IMR-90 (cell line): ENCODE measurements at regions not wholly inside any gene's neighbourhood (a gene's known extent, or its start where the extent isn't known, plus 50 kb on each side); places are given as distances from the start of the nearest gene placed in this dataset.
A peak's percentile ranks its signal among the peaks of the same experiment; 100 is the strongest.

Experiments
- ATAC-seq: fragments of 200-7000 bp; cut with Tn5 transposase; 2 replicates; pipeline ENCODE4 v1.9.1; 2020; ENCODE audit warnings: low read depth, mild to moderate bottlenecking, moderate library complexity
- BruUV-seq: library from RNA; stranded (reverse); fragments of 400-500 nt; replicated peaks from 2 replicates; lab custom pipeline; 2021; lab: Mats Ljungman, UMichigan
- CTCF ChIA-PET: fragments of 300-600 bp; formaldehyde crosslinking; extraction: SDS; loops from one replicate; lab custom pipeline; 2021; ENCODE audit warnings: antibody characterized with exemption; lab: Yijun Ruan, JAX
- POLR2A ChIA-PET: fragments of 300-600 bp; sonication (Branson Sonifier 250); formaldehyde crosslinking; loops from one replicate; lab custom pipeline; 2022; ENCODE audit warnings: antibody characterized with exemption; ENCODE audit not compliant: unreplicated experiment; lab: Charles Lee
- DNase-seq: peaks from one replicate; pipeline ENCODE4 v3.0.0; 2013
- H2AFZ ChIP-seq: replicated peaks from 2 replicates; pipeline ENCODE3; 2013; ENCODE audit warnings: low read length, mild to moderate bottlenecking; ENCODE audit not compliant: poor library complexity
- H2AK5ac ChIP-seq: 2 replicates; pipeline ENCODE4 v1.6.1; 2013; ENCODE audit warnings: low read depth, low read length, inconsistent platforms
- H2AK9ac ChIP-seq: replicated peaks from 2 replicates; pipeline ENCODE3; 2013; ENCODE audit warnings: mild to moderate bottlenecking, low read depth, low read length, moderate library complexity; ENCODE audit not compliant: poor library complexity
- H2BK120ac ChIP-seq: 2 replicates; pipeline ENCODE4 v1.6.1; 2013; ENCODE audit warnings: low read depth, low read length, inconsistent platforms
- H2BK15ac ChIP-seq: 3 replicates; pipeline ENCODE4 v1.6.1; 2013; ENCODE audit warnings: low read depth, low read length, inconsistent platforms
- H2BK20ac ChIP-seq: 2 replicates; pipeline ENCODE4 v1.6.1; 2013; ENCODE audit warnings: low read depth, mild to moderate bottlenecking, inconsistent platforms, low read length, moderate library complexity
- H2BK5ac ChIP-seq: 2 replicates; pipeline ENCODE4 v1.6.1; 2013; ENCODE audit warnings: mild to moderate bottlenecking, low read depth, low read length, inconsistent platforms; ENCODE audit not compliant: poor library complexity, severe bottlenecking
- H3K14ac ChIP-seq: replicated peaks from 2 replicates; pipeline ENCODE4 v1.6.1; 2013; ENCODE audit warnings: low read depth, low read length, inconsistent platforms
- H3K18ac ChIP-seq: 2 replicates; pipeline ENCODE4 v1.6.1; 2013; ENCODE audit warnings: low read depth, low read length, control low read depth
- H3K23ac ChIP-seq: 2 replicates; pipeline ENCODE4 v1.6.1; 2013; ENCODE audit warnings: low read depth, low read length, inconsistent platforms
- H3K27ac ChIP-seq: 2 replicates; pipeline ENCODE4 v1.5.1; 2013; ENCODE audit warnings: mild to moderate bottlenecking, control low read depth, low read length; ENCODE audit not compliant: insufficient read depth
- H3K27me3 ChIP-seq: 2 replicates; pipeline ENCODE4 v1.6.1; 2013; ENCODE audit warnings: low read length; ENCODE audit not compliant: control insufficient read depth, insufficient read depth
- H3K36me3 ChIP-seq: 2 replicates; pipeline ENCODE4 v1.6.1; 2013; ENCODE audit warnings: low read length, mixed read lengths; ENCODE audit not compliant: control insufficient read depth, insufficient read depth
- H3K4ac ChIP-seq: 2 replicates; pipeline ENCODE4 v1.6.1; 2013; ENCODE audit warnings: low read depth, low read length, inconsistent platforms
- H3K4me1 ChIP-seq: 2 replicates; pipeline ENCODE4 v1.6.1; 2013; ENCODE audit warnings: low read length, mixed read lengths; ENCODE audit not compliant: control insufficient read depth, insufficient read depth
- H3K4me2 ChIP-seq: 2 replicates; pipeline ENCODE4 v1.6.1; 2013; ENCODE audit warnings: low read depth, mild to moderate bottlenecking, control low read depth, low read length, moderate library complexity
- H3K4me3 ChIP-seq: 2 replicates; pipeline ENCODE4 v1.5.1; 2013; ENCODE audit warnings: low read depth, mild to moderate bottlenecking, control low read depth, low read length, moderate library complexity; ENCODE audit not compliant: insufficient read depth
- H3K56ac ChIP-seq: 2 replicates; pipeline ENCODE4 v1.6.1; 2013; ENCODE audit warnings: low read length, inconsistent platforms; ENCODE audit not compliant: insufficient read depth; ENCODE audit errors: extremely low read depth
- H3K79me1 ChIP-seq, 2 experiments: 2 replicates each; pipeline ENCODE4 v1.6.1; 2013; ENCODE audit warnings: low read length in 2 of 2, inconsistent platforms in 1 of 2, low read depth in 1 of 2
- H3K9ac ChIP-seq: 2 replicates; pipeline ENCODE4 v1.6.1; 2013; ENCODE audit warnings: low read depth, low read length, control low read depth
- H3K9me1 ChIP-seq: 2 replicates; pipeline ENCODE4 v1.6.1; 2013; ENCODE audit warnings: low read length, inconsistent platforms; ENCODE audit not compliant: insufficient read depth
- H3K9me3 ChIP-seq: 2 replicates; pipeline ENCODE4 v1.6.1; 2013; ENCODE audit warnings: low read length; ENCODE audit not compliant: control insufficient read depth, insufficient read depth
- H4K20me1 ChIP-seq: 2 replicates; pipeline ENCODE4 v1.6.1; 2013; ENCODE audit warnings: low read length, inconsistent platforms; ENCODE audit not compliant: insufficient read depth
- H4K5ac ChIP-seq: 2 replicates; pipeline ENCODE4 v1.6.1; 2013; ENCODE audit warnings: mild to moderate bottlenecking, low read depth, low read length, control low read depth
- H4K8ac ChIP-seq, 2 experiments: 2 replicates each; pipeline ENCODE4 v1.6.1; 2013; ENCODE audit warnings: low read depth in 2 of 2, low read length in 2 of 2, control low read depth in 1 of 2, inconsistent platforms in 1 of 2
- H4K91ac ChIP-seq: 2 replicates; pipeline ENCODE4 v1.6.1; 2013; ENCODE audit warnings: low read depth, low read length, inconsistent platforms; ENCODE audit not compliant: insufficient read depth
- NFE2L2 ChIP-seq: fragments of 150-350 bp; IDR thresholded peaks from 2 replicates; pipeline ENCODE4 v1.6.1; 2016; ENCODE audit warnings: low read depth, mild to moderate bottlenecking, low read length
- RFX5 ChIP-seq: IDR thresholded peaks from 2 replicates; pipeline ENCODE4 v1.8.0; 2012; ENCODE audit warnings: low read depth, mild to moderate bottlenecking, low read length, moderate library complexity
- WGBS, 2 experiments: methylation state at CpG; one replicate each; pipeline versions ENCODE4 v1.1.5 to v1.1.7; 2013; ENCODE audit warnings: missing lambda C conversion rate in 2 of 2; ENCODE audit not compliant: insufficient read length in 1 of 2; ENCODE audit errors: extremely low coverage in 2 of 2; 5-methylcytosine and 5-hydroxymethylcytosine counted together
- dilution Hi-C: fragments of 300-500 bp; cut with HindIII; formaldehyde crosslinking; loops from one replicate; pipeline ENCODE4 v1.14.3; 2018; ENCODE audit warnings: low sequenced_read_pairs; ENCODE audit not compliant: unreplicated experiment
- in situ Hi-C: fragments of 300-500 bp; cut with MboI; formaldehyde crosslinking; loops from 3 replicates; pipeline ENCODE4 v1.14.3; 2019; ENCODE audit warnings: low sequenced_read_pairs, inconsistent platforms, mixed read lengths
- intact Hi-C: fragments of 100-400 bp; cut with micrococcal nuclease; formaldehyde crosslinking; loops from 2 replicates; pipeline ENCODE4 v1.10.0; 2022

DNA sequence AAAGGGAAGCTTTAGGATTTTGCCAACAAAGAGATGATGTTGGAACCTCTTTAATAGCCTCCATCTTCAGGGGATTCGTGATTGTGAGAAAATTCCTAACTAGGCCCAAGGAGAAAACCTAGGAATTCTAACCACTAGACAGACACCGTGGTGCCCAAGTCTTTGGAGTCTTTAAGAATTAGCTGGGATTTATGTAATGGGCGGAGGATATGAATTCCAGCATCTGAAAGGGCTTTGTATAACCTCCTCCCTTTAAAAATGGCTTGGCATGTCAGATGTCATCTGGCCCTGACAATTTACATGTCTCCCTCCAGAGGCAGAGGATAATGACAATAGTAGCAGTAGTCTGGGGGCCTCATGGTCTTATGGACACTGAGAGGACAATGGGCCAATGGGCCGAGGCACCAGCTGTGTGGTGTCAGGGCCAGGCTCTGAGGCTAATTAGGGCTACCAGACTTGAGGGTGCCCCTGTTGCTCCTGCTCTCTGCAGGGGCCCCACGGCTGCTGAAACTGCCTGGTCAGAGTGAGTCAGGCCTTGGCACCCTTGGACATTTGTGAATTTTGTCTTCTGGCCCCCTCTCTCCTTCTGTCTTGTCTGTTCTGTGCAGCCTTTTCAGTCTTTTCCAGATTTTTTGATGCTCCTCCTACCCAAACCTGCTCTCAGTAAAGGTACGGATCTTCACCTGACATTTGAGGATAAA is 113.9 kb downstream of the EDN1 start:
- TF ChIP-seq NFE2L2 (peak; percentile 63; the same call in 1 of the 2 replicates), RFX5 (no peak)
- no peaks in the 10 kb centered on the region for H3K27me3 ChIP-seq
- no peak overlapping the region for H3K56ac ChIP-seq
- H3K9me3 ChIP-seq = no peaks in the 10 kb centered on the region
- peaks cover 13% of the 10 kb centered on the region for H3K4me1 ChIP-seq
- H3K4me3 ChIP-seq = no peak overlapping the region
- no TSS peak for BruUV-seq
- POLR2A ChIA-PET = no interaction called here
- WGBS, 2 experiments = 30% methylated on average over 2 of the region's 6 CpGs; no CpG with 5 or more reads in 1 of the 2 experiments
- H3K9me1 ChIP-seq = no peaks in the 10 kb centered on the region; the same call in 1 of the 2 replicates
- H2AFZ ChIP-seq = peak overlapping the region; percentile 45
- DNase-seq (peak; percentile 31), ATAC-seq (peak; percentile 40)
- no peak overlapping the region for H3K14ac ChIP-seq
- H3K36me3 ChIP-seq = no peaks in the 10 kb centered on the region
- peak overlapping the region; percentile 87 for H4K5ac ChIP-seq
- CTCF ChIA-PET = interaction anchor here (1.8 kb wide), 1 partner anchor 199 kb away, joined by 6 read pairs; no protein-coding TSS in a partner anchor
- peak overlapping the region; percentile 62 for H2BK5ac ChIP-seq
- peak overlapping the region; percentile 55; the same call in 1 of the 2 replicates for H3K4ac ChIP-seq
- H3K79me1 ChIP-seq = no peaks in the 10 kb centered on the region
- H2BK20ac ChIP-seq = peak overlapping the region; percentile 87; the same call in 1 of the 2 replicates
- no peak overlapping the region for H3K23ac ChIP-seq
- H3K9ac ChIP-seq = no peak overlapping the region
- H3K18ac ChIP-seq = peak overlapping the region; percentile 95
- peak overlapping the region; percentile 48; the same call in 1 of the 3 replicates for H2BK15ac ChIP-seq
- H3K27ac ChIP-seq = peak overlapping the region; percentile 18
- peak overlapping the region; percentile 1; the same call in 1 of the 2 replicates for H4K91ac ChIP-seq
- H2BK120ac ChIP-seq = peak overlapping the region; percentile 57
- peak overlapping the region; percentile 30 to 65; a peak in 3 of 4 replicates for H4K8ac ChIP-seq
- in situ Hi-C loops = no loop called here
- H2AK9ac ChIP-seq = no peak overlapping the region
- H3K4me2 ChIP-seq = peak overlapping the region; percentile 77; the same call in 1 of the 2 replicates
- intact Hi-C loops = no loop called here
- dilution Hi-C loops = no loop called here
- peak overlapping the region; percentile 30; the same call in 1 of the 2 replicates for H2AK5ac ChIP-seq
- no peaks in the 10 kb centered on the region for H4K20me1 ChIP-seq
